ENCODE measurements at regions not wholly inside any gene's neighbourhood (a gene's known extent, or its start where the extent isn't known, plus 50 kb on each side); places are given as distances from the start of the nearest gene placed in this dataset.

DNA sequence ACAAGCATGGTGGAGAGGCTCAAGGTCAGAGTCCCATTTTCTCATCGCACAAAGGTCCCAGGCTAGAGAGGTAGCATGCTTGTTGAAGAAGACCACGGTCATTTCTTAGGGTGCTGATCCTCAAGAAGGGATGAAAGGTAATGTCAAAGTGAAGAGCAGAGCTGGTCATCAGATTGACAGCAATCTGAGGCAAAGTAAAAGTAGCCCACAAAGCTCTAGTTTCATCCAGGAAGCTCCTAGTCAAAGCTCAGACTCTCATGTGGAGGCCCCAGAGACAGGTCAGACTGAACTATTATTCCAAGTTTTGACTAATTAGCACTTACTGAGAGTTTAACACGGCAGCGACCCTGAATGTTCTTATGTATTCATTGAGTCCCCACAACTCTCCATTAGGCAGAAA is 270.6 kb downstream of the RPS29 start:
- TF ChIP-seq EZH2phosphoT487 (IDR thresholded peaks at IDR 0.05) = no peak
- TF ChIP-seq EZH2 (IDR thresholded peaks at IDR 0.05) = no peak

Measured in neural progenitor cell (in vitro differentiated cells).